GM12878 (cell line): ENCODE measurements at regions not wholly inside any gene's neighbourhood (a gene's known extent, or its start where the extent isn't known, plus 50 kb on each side); places are given as distances from the start of the nearest gene placed in this dataset.

Source experiments
- ATAC-seq: fragments of 200-7000 bp; cut with Tn5 transposase; 3 replicates; pipeline ENCODE4 v1.9.1; 2020; ENCODE audit warnings: mild to moderate bottlenecking, moderate library complexity
- BruUV-seq: library from RNA; stranded (reverse); fragments of 400-500 nt; replicated peaks from 2 replicates; lab custom pipeline; 2021; lab: Mats Ljungman, UMichigan
- CTCF ChIA-PET: fragments of 300-600 bp; sonication (Branson Sonifier 250); formaldehyde crosslinking; extraction: SDS; loops from one replicate; lab custom pipeline; 2021; ENCODE audit warnings: inconsistent platforms; lab: Yijun Ruan, JAX
- POLR2A ChIA-PET: fragments of 350-600 bp; formaldehyde crosslinking; extraction: SDS; loops from one replicate; lab custom pipeline; 2021; ENCODE audit warnings: inconsistent platforms; lab: Charles Lee
- RAD21 ChIA-PET: fragments of 300-600 bp; sonication (Branson Sonifier 250); formaldehyde crosslinking; loops from one replicate; lab custom pipeline; 2023; ENCODE audit warnings: antibody characterized with exemption; ENCODE audit not compliant: unreplicated experiment; lab: Charles Lee
- SMC1A ChIA-PET: fragments of 300-600 bp; sonication (Branson Sonifier 250); formaldehyde crosslinking; loops from one replicate; lab custom pipeline; 2023; ENCODE audit not compliant: unreplicated experiment, uncharacterized antibody; lab: Charles Lee
- DNase-seq: peaks from one replicate; pipeline ENCODE4 v3.0.0-alpha.2; 2011; ENCODE audit warnings: low read depth, low spot score
- FAIRE-seq: peaks from 3 replicates; lab custom pipeline; 2011; peaks lifted over from hg19 to GRCh38; lab: Jason Lieb, UNC
- H2AFZ ChIP-seq: 2 replicates; pipeline ENCODE4 v1.6.0; 2011; ENCODE audit warnings: low read depth, low read length, control low read depth; ENCODE audit not compliant: control insufficient read depth
- H3K27ac ChIP-seq: 2 replicates; pipeline ENCODE4 v1.5.1; 2011; ENCODE audit warnings: control low read depth; ENCODE audit not compliant: control insufficient read depth, insufficient read depth
- H3K27me3 ChIP-seq, 2 experiments: replicated peaks in 1 of 2; 2 replicates each; pipeline versions ENCODE4 v1.6.0 to v1.6.1; 2011; ENCODE audit warnings: low read length in 1 of 2; ENCODE audit not compliant: control insufficient read depth in 2 of 2, insufficient read depth in 2 of 2
- H3K36me3 ChIP-seq, 2 experiments: 2 replicates each; pipeline ENCODE4 v1.5.1; 2011; ENCODE audit warnings: low read length in 1 of 2; ENCODE audit not compliant: control insufficient read depth in 2 of 2, insufficient read depth in 2 of 2
- H3K4me1 ChIP-seq: 2 replicates; pipeline ENCODE4 v1.6.1; 2011; ENCODE audit warnings: mild to moderate bottlenecking, low read length, moderate library complexity, mixed read lengths; ENCODE audit not compliant: control insufficient read depth, insufficient read depth
- H3K4me2 ChIP-seq: 2 replicates; pipeline ENCODE4 v1.6.0; 2011; ENCODE audit warnings: control low read depth; ENCODE audit not compliant: control insufficient read depth, insufficient read depth
- H3K4me3 ChIP-seq: fragments of 200-600 bp; sonication (generic); 2 replicates; pipeline ENCODE4 v1.5.1; 2016
- H3K79me2 ChIP-seq: 2 replicates; pipeline ENCODE4 v1.6.0; 2011; ENCODE audit warnings: low read length; ENCODE audit not compliant: control insufficient read depth, insufficient read depth
- H3K9ac ChIP-seq: 2 replicates; pipeline ENCODE4 v1.8.0; 2011; ENCODE audit warnings: low read length, control low read depth, mixed read lengths; ENCODE audit not compliant: control insufficient read depth, insufficient read depth
- H3K9me3 ChIP-seq: replicated peaks from 3 replicates; pipeline ENCODE4 v1.5.1; 2011; ENCODE audit warnings: mild to moderate bottlenecking, low read length; ENCODE audit not compliant: control insufficient read depth, insufficient read depth
- H4K20me1 ChIP-seq: 2 replicates; pipeline ENCODE4 v1.6.0; 2011; ENCODE audit not compliant: control insufficient read depth, insufficient read depth
- ATF7 ChIP-seq: fragments of 450-650 bp; IDR thresholded peaks from 2 replicates; pipeline ENCODE4 v1.6.1; 2016; ENCODE audit warnings: low read depth, mild to moderate bottlenecking
- BMI1 ChIP-seq: fragments of 450-650 bp; IDR thresholded peaks from 2 replicates; pipeline ENCODE4 v1.6.1; 2016; ENCODE audit warnings: mild to moderate bottlenecking, moderate library complexity, borderline replicate concordance
- CHD4 ChIP-seq: fragments of 200-600 bp; sonication (generic); IDR thresholded peaks from 2 replicates; pipeline ENCODE4 v1.6.1; 2016; ENCODE audit warnings: mild to moderate bottlenecking
- NFYB ChIP-seq: IDR thresholded peaks from 2 replicates; pipeline ENCODE4 v1.6.1; 2011; ENCODE audit warnings: low read depth, mild to moderate bottlenecking, low read length, improper control_type of control experiment, moderate library complexity; ENCODE audit not compliant: insufficient read depth
- POLR2AphosphoS2 ChIP-seq: IDR thresholded peaks from 2 replicates; pipeline ENCODE4 v1.6.1; 2011; ENCODE audit warnings: low read depth, mild to moderate bottlenecking, low read length, improper control_type of control experiment, moderate library complexity
- SMAD5 ChIP-seq: IDR thresholded peaks from 2 replicates; pipeline ENCODE4 v1.6.1; 2016; ENCODE audit warnings: antibody characterized with exemption, low read depth
- SRF ChIP-seq, 2 experiments: IDR thresholded peaks; 2 replicates each; pipeline ENCODE4 v1.6.1; 2011; ENCODE audit warnings: low read depth in 2 of 2, low read length in 2 of 2, mild to moderate bottlenecking in 1 of 2, moderate library complexity in 1 of 2
- WGBS: methylation state at CpG from one replicate; pipeline ENCODE4 v1.1.6; 2016; ENCODE audit warnings: low lambda C conversion rate; ENCODE audit not compliant: insufficient replicate concordance, insufficient coverage; ENCODE audit errors: missing lambda C conversion rate; 5-methylcytosine and 5-hydroxymethylcytosine counted together
- in situ Hi-C: fragments of 300-500 bp; cut with MboI; formaldehyde crosslinking; loops from 9 replicates; pipeline ENCODE4 v1.14.3; 2018; ENCODE audit warnings: mixed read lengths
- intact Hi-C: fragments of 100-400 bp; cut with micrococcal nuclease; formaldehyde crosslinking; loops from one replicate; pipeline ENCODE4 v1.14.2; 2022; ENCODE audit not compliant: unreplicated experiment
- TF ChIP-seq, protein P1 (sequence below): IDR thresholded peaks from 2 replicates; pipeline ENCODE4 v1.6.1; 2012; ENCODE audit warnings: mild to moderate bottlenecking, low read depth, low read length
- TF ChIP-seq, protein P2 (sequence below): IDR thresholded peaks from 2 replicates; pipeline ENCODE4 v1.6.1; 2012; ENCODE audit warnings: low read depth, low read length, improper control_type of control experiment
- TF ChIP-seq, protein P3 (sequence below), 3 experiments: IDR thresholded peaks in 2 of 3; conservative IDR thresholded peaks in 1 of 3; 2 replicates each; pipeline ENCODE4 v1.5.1; 2011; ENCODE audit warnings: low read depth in 3 of 3, low read length in 3 of 3, mild to moderate bottlenecking in 3 of 3, control low read depth in 2 of 3, moderate library complexity in 2 of 3, inconsistent platforms in 1 of 3, mixed read lengths in 1 of 3; ENCODE audit not compliant: control insufficient read depth in 2 of 3, insufficient read depth in 1 of 3; ENCODE audit errors: extremely low read depth in 1 of 3

DNA sequence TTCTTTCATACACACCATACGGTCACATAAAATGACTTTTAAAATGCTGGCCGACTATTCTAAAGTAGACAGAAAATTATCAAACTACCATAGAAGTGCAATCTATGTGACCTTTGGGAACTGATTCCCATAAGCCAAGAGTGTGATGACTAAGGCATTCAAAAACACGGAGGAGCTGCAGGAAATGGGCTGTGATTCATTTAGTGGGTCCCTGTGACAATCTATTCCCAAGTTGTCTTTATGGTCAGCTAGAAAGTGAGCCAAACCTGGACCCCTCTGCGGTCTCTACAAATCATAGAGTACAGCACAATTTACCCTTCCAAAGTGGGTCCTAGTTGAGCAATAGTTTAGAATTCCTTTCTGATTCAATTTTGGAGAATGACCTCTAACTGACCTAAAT is 251.5 kb upstream of the CBLB start:
- in situ Hi-C loops = no loop called here
- ChIA-PET CTCF (no interaction called here), SMC1A (interaction anchor here (0.6 to 2.3 kb wide), 6 partner anchors 8 to 283 kb away, joined by 3 to 9 read pairs (median 4); no protein-coding TSS in a partner anchor), RAD21 (interaction anchor here (1.2 to 2.1 kb wide), 3 partner anchors 11 to 283 kb away, joined by 3 to 5 read pairs (median 5); no protein-coding TSS in a partner anchor), POLR2A (interaction anchor here (0.5 kb wide), 1 partner anchor 283 kb away, joined by 3 read pairs; no protein-coding TSS in a partner anchor)
- no peak overlapping the region for H3K4me2 ChIP-seq
- BruUV-seq = no TSS peak
- TF ChIP-seq, protein P1, sequence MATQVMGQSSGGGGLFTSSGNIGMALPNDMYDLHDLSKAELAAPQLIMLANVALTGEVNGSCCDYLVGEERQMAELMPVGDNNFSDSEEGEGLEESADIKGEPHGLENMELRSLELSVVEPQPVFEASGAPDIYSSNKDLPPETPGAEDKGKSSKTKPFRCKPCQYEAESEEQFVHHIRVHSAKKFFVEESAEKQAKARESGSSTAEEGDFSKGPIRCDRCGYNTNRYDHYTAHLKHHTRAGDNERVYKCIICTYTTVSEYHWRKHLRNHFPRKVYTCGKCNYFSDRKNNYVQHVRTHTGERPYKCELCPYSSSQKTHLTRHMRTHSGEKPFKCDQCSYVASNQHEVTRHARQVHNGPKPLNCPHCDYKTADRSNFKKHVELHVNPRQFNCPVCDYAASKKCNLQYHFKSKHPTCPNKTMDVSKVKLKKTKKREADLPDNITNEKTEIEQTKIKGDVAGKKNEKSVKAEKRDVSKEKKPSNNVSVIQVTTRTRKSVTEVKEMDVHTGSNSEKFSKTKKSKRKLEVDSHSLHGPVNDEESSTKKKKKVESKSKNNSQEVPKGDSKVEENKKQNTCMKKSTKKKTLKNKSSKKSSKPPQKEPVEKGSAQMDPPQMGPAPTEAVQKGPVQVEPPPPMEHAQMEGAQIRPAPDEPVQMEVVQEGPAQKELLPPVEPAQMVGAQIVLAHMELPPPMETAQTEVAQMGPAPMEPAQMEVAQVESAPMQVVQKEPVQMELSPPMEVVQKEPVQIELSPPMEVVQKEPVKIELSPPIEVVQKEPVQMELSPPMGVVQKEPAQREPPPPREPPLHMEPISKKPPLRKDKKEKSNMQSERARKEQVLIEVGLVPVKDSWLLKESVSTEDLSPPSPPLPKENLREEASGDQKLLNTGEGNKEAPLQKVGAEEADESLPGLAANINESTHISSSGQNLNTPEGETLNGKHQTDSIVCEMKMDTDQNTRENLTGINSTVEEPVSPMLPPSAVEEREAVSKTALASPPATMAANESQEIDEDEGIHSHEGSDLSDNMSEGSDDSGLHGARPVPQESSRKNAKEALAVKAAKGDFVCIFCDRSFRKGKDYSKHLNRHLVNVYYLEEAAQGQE = no peak
- TF ChIP-seq NFYB = no peak
- TF ChIP-seq SRF (IDR thresholded peaks at IDR 0.05; ENCODE audit: low read depth in 2 of 2, low read length in 2 of 2) = no peak
- TF ChIP-seq, protein P2, sequence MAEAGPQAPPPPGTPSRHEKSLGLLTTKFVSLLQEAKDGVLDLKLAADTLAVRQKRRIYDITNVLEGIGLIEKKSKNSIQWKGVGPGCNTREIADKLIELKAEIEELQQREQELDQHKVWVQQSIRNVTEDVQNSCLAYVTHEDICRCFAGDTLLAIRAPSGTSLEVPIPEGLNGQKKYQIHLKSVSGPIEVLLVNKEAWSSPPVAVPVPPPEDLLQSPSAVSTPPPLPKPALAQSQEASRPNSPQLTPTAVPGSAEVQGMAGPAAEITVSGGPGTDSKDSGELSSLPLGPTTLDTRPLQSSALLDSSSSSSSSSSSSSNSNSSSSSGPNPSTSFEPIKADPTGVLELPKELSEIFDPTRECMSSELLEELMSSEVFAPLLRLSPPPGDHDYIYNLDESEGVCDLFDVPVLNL = no peak
- no peak for TF ChIP-seq SMAD5
- no peak for TF ChIP-seq ATF7
- TF ChIP-seq BMI1 = no peak
- TF ChIP-seq CHD4 = no peak
- TF ChIP-seq, protein P3, sequence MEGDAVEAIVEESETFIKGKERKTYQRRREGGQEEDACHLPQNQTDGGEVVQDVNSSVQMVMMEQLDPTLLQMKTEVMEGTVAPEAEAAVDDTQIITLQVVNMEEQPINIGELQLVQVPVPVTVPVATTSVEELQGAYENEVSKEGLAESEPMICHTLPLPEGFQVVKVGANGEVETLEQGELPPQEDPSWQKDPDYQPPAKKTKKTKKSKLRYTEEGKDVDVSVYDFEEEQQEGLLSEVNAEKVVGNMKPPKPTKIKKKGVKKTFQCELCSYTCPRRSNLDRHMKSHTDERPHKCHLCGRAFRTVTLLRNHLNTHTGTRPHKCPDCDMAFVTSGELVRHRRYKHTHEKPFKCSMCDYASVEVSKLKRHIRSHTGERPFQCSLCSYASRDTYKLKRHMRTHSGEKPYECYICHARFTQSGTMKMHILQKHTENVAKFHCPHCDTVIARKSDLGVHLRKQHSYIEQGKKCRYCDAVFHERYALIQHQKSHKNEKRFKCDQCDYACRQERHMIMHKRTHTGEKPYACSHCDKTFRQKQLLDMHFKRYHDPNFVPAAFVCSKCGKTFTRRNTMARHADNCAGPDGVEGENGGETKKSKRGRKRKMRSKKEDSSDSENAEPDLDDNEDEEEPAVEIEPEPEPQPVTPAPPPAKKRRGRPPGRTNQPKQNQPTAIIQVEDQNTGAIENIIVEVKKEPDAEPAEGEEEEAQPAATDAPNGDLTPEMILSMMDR (IDR thresholded peaks at IDR 0.05 in 2 of 3, conservative IDR thresholded peaks at IDR 0.05 in 1 of 3; ENCODE audit: control insufficient read depth in 2 of 3, extremely low read depth in 1 of 3, insufficient read depth in 1 of 3, low read depth in 3 of 3, low read length in 3 of 3) = no peak
- TF ChIP-seq POLR2AphosphoS2 = no peak
- H3K27ac ChIP-seq = no peak overlapping the region
- H3K9ac ChIP-seq = no peak overlapping the region
- no peaks in the 10 kb centered on the region for H3K4me1 ChIP-seq
- H3K4me3 ChIP-seq = no peak overlapping the region
- DNase-seq = no peak
- no peaks in the 10 kb centered on the region for H3K9me3 ChIP-seq
- no peaks in the 10 kb centered on the region for H4K20me1 ChIP-seq
- intact Hi-C loops = no loop called here
- no peak for ATAC-seq
- no peaks in the 10 kb centered on the region for H3K36me3 ChIP-seq
- no peaks in the 10 kb centered on the region for H3K27me3 ChIP-seq
- H3K79me2 ChIP-seq = no peaks in the 10 kb centered on the region
- H2AFZ ChIP-seq = no peak overlapping the region
- WGBS = 74% methylated on average over 4 of the region's 4 CpGs
- FAIRE-seq = no peak
